Lung (tissue), 11 donors: ENCODE measurements at regions not wholly inside any gene's neighbourhood (a gene's known extent, or its start where the extent isn't known, plus 50 kb on each side); places are given as distances from the start of the nearest gene placed in this dataset.

Source experiments
- ATAC-seq: fragments of 200-7000 bp; cut with Tn5 transposase; one replicate; pipeline ENCODE4 v1.9.1; 2020; ENCODE audit warnings: moderate number of reproducible peaks; ENCODE audit not compliant: insufficient read depth, low FRiP score
- DNase-seq, 3 donors: peaks; one replicate each; pipeline ENCODE4 v3.0.0-alpha.2; 2013 to 2017
- H3K27ac ChIP-seq, 2 donors: one replicate each; pipeline ENCODE4 v1.5.1; 2013; ENCODE audit warnings: mild to moderate bottlenecking in 2 of 2, moderate library complexity in 2 of 2, control low read depth in 1 of 2, inconsistent platforms in 1 of 2, low read depth in 1 of 2, low read length in 1 of 2
- H3K27me3 ChIP-seq, 3 donors: one replicate each; pipeline ENCODE4 v1.5.1; 2013; ENCODE audit warnings: low read length in 2 of 3; ENCODE audit not compliant: control insufficient read depth in 3 of 3, insufficient read depth in 3 of 3
- H3K36me3 ChIP-seq, 4 donors: one replicate each; pipeline ENCODE4 v1.5.1; 2013; ENCODE audit warnings: low read length in 4 of 4, mild to moderate bottlenecking in 1 of 4, moderate library complexity in 1 of 4; ENCODE audit not compliant: control insufficient read depth in 4 of 4, insufficient read depth in 4 of 4
- H3K4me1 ChIP-seq, 5 donors: one replicate each; pipeline ENCODE4 v1.5.1; 2013; ENCODE audit warnings: low read length in 5 of 5, mild to moderate bottlenecking in 2 of 5, moderate library complexity in 1 of 5; ENCODE audit not compliant: control insufficient read depth in 5 of 5, insufficient read depth in 5 of 5
- H3K4me3 ChIP-seq: one replicate; pipeline ENCODE4 v1.5.1; 2013; ENCODE audit warnings: mild to moderate bottlenecking, control low read depth, moderate library complexity
- H3K9ac ChIP-seq, 2 donors: one replicate each; pipeline ENCODE4 v1.5.1; 2013; ENCODE audit warnings: low read length in 2 of 2, control low read depth in 1 of 2; ENCODE audit not compliant: insufficient read depth in 1 of 2
- H3K9me3 ChIP-seq, 4 donors: one replicate each; pipeline ENCODE4 v1.5.1; 2013; ENCODE audit warnings: low read length in 3 of 4, mild to moderate bottlenecking in 1 of 4, moderate library complexity in 1 of 4; ENCODE audit not compliant: control insufficient read depth in 4 of 4, insufficient read depth in 3 of 4
- CTCF ChIP-seq: IDR thresholded peaks from 2 replicates; pipeline ENCODE4 v1.5.1; 2012; ENCODE audit warnings: mild to moderate bottlenecking; ENCODE audit errors: control extremely low read depth, extremely low read depth
- WGBS, 2 donors: extraction: QIAGEN DNeasy Blood & Tissue Kit; methylation state at CpG; one replicate each; pipeline ENCODE4 v1.1.7; 2013; 5-methylcytosine and 5-hydroxymethylcytosine counted together
- donor health status: control.
- donor health status: control.
- donor health status: Bipolar disorder and iron deficiency.
- donor health status: healthy.
- donor health status: DM: yes; HTN: yes; CAD: no.

GRCh38 chr13:67620665-67621064 is 390.5 kb upstream of the PCDH9 start:
- H3K9me3 ChIP-seq: no peaks in the 10 kb centered on the region
- no peak for DNase-seq
- H3K4me1 ChIP-seq: no peaks in the 10 kb centered on the region
- 88 to 90% methylated on average over 3 of the region's 3 CpGs for WGBS, 2 donors
- H3K36me3 ChIP-seq: no peaks in the 10 kb centered on the region
- no peak for ATAC-seq
- TF ChIP-seq CTCF: no peak
- H3K27ac ChIP-seq: no peak overlapping the region
- H3K9ac ChIP-seq: no peak overlapping the region
- no peak overlapping the region for H3K4me3 ChIP-seq
- H3K27me3 ChIP-seq: no peaks in the 10 kb centered on the region

GRCh38 chr13:67619995-67620380 is 389.9 kb upstream of the PCDH9 start:
- no peak for TF ChIP-seq CTCF
- Histone ChIP-seq H3K36me3 (no peaks in the 10 kb centered on the region), H3K4me1 (no peaks in the 10 kb centered on the region), H3K27ac (no peak overlapping the region), H3K27me3 (no peaks in the 10 kb centered on the region), H3K9ac (no peak overlapping the region), H3K4me3 (no peak overlapping the region), H3K9me3 (no peaks in the 10 kb centered on the region)
- WGBS, 2 donors: 59 to 67% methylated on average over 2 of the region's 2 CpGs
- DNase-seq: no peak
- ATAC-seq: no peak

- H3K27me3 ChIP-seq: no peaks in the 10 kb centered on the region
- no peaks in the 10 kb centered on the region for H3K36me3 ChIP-seq
- H3K4me1 ChIP-seq: no peaks in the 10 kb centered on the region
- H3K4me3 ChIP-seq: no peak overlapping the region
- DNase-seq (no peak), ATAC-seq (no peak)
- no peak overlapping the region for H3K9ac ChIP-seq
- H3K9me3 ChIP-seq: no peaks in the 10 kb centered on the region
- TF ChIP-seq CTCF: no peak
- H3K27ac ChIP-seq: no peak overlapping the region
Observed at GRCh38 chr13:67619351-67619994, 389.3 kb upstream of the PCDH9 start.

- Histone ChIP-seq H3K4me3 (no peak overlapping the region), H3K27me3 (no peaks in the 10 kb centered on the region), H3K9me3 (no peaks in the 10 kb centered on the region), H3K9ac (no peak overlapping the region), H3K4me1 (no peaks in the 10 kb centered on the region), H3K27ac (no peak overlapping the region), H3K36me3 (no peaks in the 10 kb centered on the region)
- TF ChIP-seq CTCF: no peak
- 84 to 92% methylated on average over 1 of the region's 1 CpG for WGBS, 2 donors
- DNase-seq: no peak
- ATAC-seq: no peak
Observed at GRCh38 chr13:67614579-67614978, 384.4 kb upstream of the PCDH9 start.
